A549 (cell line): ENCODE measurements at regions not wholly inside any gene's neighbourhood (a gene's known extent, or its start where the extent isn't known, plus 50 kb on each side); places are given as distances from the start of the nearest gene placed in this dataset.
"Not testable (repeated sequence)": the region's sequence is repeated elsewhere in the genome, so short reads cannot be mapped to it uniquely, and the experiment has no call there.

Source experiments
- ATAC-seq, 2 experiments: fragments of 200-7000 bp in 1 of 2; fragments of >200 bp in 1 of 2; cut with Nextera tagmentation in 1 of 2; cut with Tn5 transposase in 1 of 2; 3 replicates each; pipeline versions ENCODE4 v1.8.0 to v1.9.1; 2018 to 2020; ENCODE audit warnings: mild to moderate bottlenecking in 1 of 2, moderate library complexity in 1 of 2
- CTCF ChIA-PET: fragments of 300-600 bp; sonication (Branson Sonifier 250); formaldehyde crosslinking; extraction: SDS; loops from one replicate; lab custom pipeline; 2021; ENCODE audit warnings: antibody characterized with exemption, inconsistent platforms; lab: Yijun Ruan, JAX
- POLR2A ChIA-PET: fragments of 350-600 bp; formaldehyde crosslinking; extraction: SDS; loops from one replicate; lab custom pipeline; 2021; ENCODE audit warnings: antibody characterized with exemption, inconsistent platforms; lab: Yijun Ruan, JAX
- DNase-seq, 2 experiments: peaks; one replicate each; pipeline versions ENCODE4 v3.0.0 to v3.0.0-alpha.2; 2011 to 2016; ENCODE audit warnings: low read depth in 1 of 2, low spot score in 1 of 2
- FAIRE-seq: peaks from 2 replicates; lab custom pipeline; 2011; peaks lifted over from hg19 to GRCh38; lab: Jason Lieb, UNC
- H3K27ac ChIP-seq, 2 experiments: fragments of >200 bp; sonication (Bioruptor Twin); formaldehyde crosslinking; 3 replicates each; pipeline ENCODE4 v1.5.1; 2016 to 2017
- H3K4me1 ChIP-seq: fragments of >200 bp; sonication (Bioruptor Twin); formaldehyde crosslinking; 3 replicates; pipeline ENCODE4 v1.6.1; 2016
- H3K4me2 ChIP-seq: fragments of >200 bp; sonication (Bioruptor Twin); formaldehyde crosslinking; 3 replicates; pipeline ENCODE4 v1.6.1; 2016
- H3K4me3 ChIP-seq: fragments of >200 bp; sonication (Bioruptor Twin); formaldehyde crosslinking; 3 replicates; pipeline ENCODE4 v1.5.1; 2016
- H3K9me3 ChIP-seq: fragments of >200 bp; sonication (Bioruptor Twin); formaldehyde crosslinking; 3 replicates; pipeline ENCODE4 v1.6.1; 2016
- CBX8 ChIP-seq: fragments of 200-600 bp; sonication (generic); IDR thresholded peaks from 2 replicates; pipeline ENCODE4 v1.6.1; 2016
- CHD2 ChIP-seq: fragments of 150-350 bp; IDR thresholded peaks from 2 replicates; pipeline ENCODE4 v1.6.1; 2014; ENCODE audit warnings: low read length; ENCODE audit not compliant: partially characterized antibody
- EHMT2 ChIP-seq: fragments of 200-600 bp; sonication (generic); IDR thresholded peaks from 2 replicates; pipeline ENCODE4 v1.6.1; 2016; ENCODE audit warnings: antibody characterized with exemption, low read depth, mild to moderate bottlenecking, moderate library complexity
- ESRRA ChIP-seq: fragments of 150-350 bp; IDR thresholded peaks from 2 replicates; pipeline ENCODE4 v1.6.1; 2014; ENCODE audit warnings: mild to moderate bottlenecking, low read length, borderline replicate concordance
- FOSB ChIP-seq: fragments of 250-450 bp; sonication (Bioruptor Pico); IDR thresholded peaks from 2 replicates; pipeline ENCODE4 v1.5.0; 2020; ENCODE audit warnings: mild to moderate bottlenecking, moderate library complexity
- HDAC2 ChIP-seq: fragments of 200-600 bp; sonication (generic); IDR thresholded peaks from 2 replicates; pipeline ENCODE4 v1.6.1; 2016
- HEYL ChIP-seq: fragments of 250-450 bp; sonication (Bioruptor Pico); IDR thresholded peaks from 2 replicates; pipeline ENCODE4 v1.8.0; 2021; ENCODE audit warnings: mild to moderate bottlenecking, moderate library complexity
- HOXA7 ChIP-seq: fragments of 250-450 bp; sonication (Bioruptor Pico); IDR thresholded peaks from 2 replicates; pipeline ENCODE4 v1.5.0; 2020; ENCODE audit warnings: mild to moderate bottlenecking, moderate library complexity
- HOXB13 ChIP-seq: fragments of 250-450 bp; sonication (Bioruptor Pico); IDR thresholded peaks from 2 replicates; pipeline ENCODE4 v1.5.0; 2020; ENCODE audit warnings: low read depth, mild to moderate bottlenecking, moderate library complexity
- KDM1A ChIP-seq: fragments of 200-600 bp; sonication (generic); IDR thresholded peaks from 2 replicates; pipeline ENCODE4 v1.6.1; 2016; ENCODE audit warnings: low read depth, mild to moderate bottlenecking
- MAZ ChIP-seq: fragments of 150-350 bp; IDR thresholded peaks from 2 replicates; pipeline ENCODE4 v1.6.1; 2014; ENCODE audit warnings: antibody characterized with exemption, low read depth, low read length, borderline replicate concordance
- MYC ChIP-seq: IDR thresholded peaks from 2 replicates; pipeline ENCODE4 v1.6.1; 2012; ENCODE audit warnings: mild to moderate bottlenecking, inconsistent platforms, low read length, improper control_type of control experiment, borderline replicate concordance
- NFE2L2 ChIP-seq: fragments of 150-350 bp; conservative IDR thresholded peaks from 2 replicates; pipeline ENCODE4 v1.6.1; 2014; ENCODE audit warnings: low read length
- RAD21 ChIP-seq, 2 experiments: fragments of >200 bp in 1 of 2; sonication (Bioruptor Twin) in 1 of 2; formaldehyde crosslinking in 1 of 2; IDR thresholded peaks in 1 of 2; conservative IDR thresholded peaks in 1 of 2; 2 replicates in 1 of 2; 3 replicates in 1 of 2; pipeline ENCODE4 v1.6.1; 2012 to 2018; ENCODE audit warnings: inconsistent platforms in 1 of 2
- RARB ChIP-seq: fragments of 250-450 bp; sonication (Bioruptor Pico); IDR thresholded peaks from 2 replicates; pipeline ENCODE4 v1.8.0; 2021; ENCODE audit warnings: mild to moderate bottlenecking, moderate library complexity
- RNF2 ChIP-seq: fragments of 200-600 bp; sonication (generic); IDR thresholded peaks from 2 replicates; pipeline ENCODE4 v1.6.1; 2016; ENCODE audit warnings: low read depth, mild to moderate bottlenecking, antibody characterized with exemption, moderate library complexity, borderline replicate concordance
- TFCP2L1 ChIP-seq: fragments of 250-450 bp; sonication (Bioruptor Pico); IDR thresholded peaks from 2 replicates; pipeline ENCODE4 v1.5.0; 2021; ENCODE audit warnings: mild to moderate bottlenecking
- ZFP36 ChIP-seq: fragments of 450-650 bp; IDR thresholded peaks from 2 replicates; pipeline ENCODE4 v1.6.1; 2014; ENCODE audit warnings: borderline replicate concordance; ENCODE audit not compliant: partially characterized antibody
- WGBS: methylation state at CpG from one replicate; pipeline ENCODE4 v1.1.6; 2017; ENCODE audit errors: missing lambda C conversion rate; 5-methylcytosine and 5-hydroxymethylcytosine counted together
- TF ChIP-seq, protein P1 (sequence below): IDR thresholded peaks from 2 replicates; pipeline ENCODE4 v1.6.1; 2012; ENCODE audit warnings: low read depth, borderline replicate concordance
- TF ChIP-seq, protein P2 (sequence below): fragments of >200 bp; sonication (Bioruptor Twin); formaldehyde crosslinking; IDR thresholded peaks from 2 replicates; pipeline ENCODE4 v1.6.1; 2016
- TF ChIP-seq, protein P3 (sequence below): fragments of >200 bp; sonication (Bioruptor Twin); formaldehyde crosslinking; IDR thresholded peaks from 3 replicates; pipeline ENCODE4 v1.6.1; 2016

DNA sequence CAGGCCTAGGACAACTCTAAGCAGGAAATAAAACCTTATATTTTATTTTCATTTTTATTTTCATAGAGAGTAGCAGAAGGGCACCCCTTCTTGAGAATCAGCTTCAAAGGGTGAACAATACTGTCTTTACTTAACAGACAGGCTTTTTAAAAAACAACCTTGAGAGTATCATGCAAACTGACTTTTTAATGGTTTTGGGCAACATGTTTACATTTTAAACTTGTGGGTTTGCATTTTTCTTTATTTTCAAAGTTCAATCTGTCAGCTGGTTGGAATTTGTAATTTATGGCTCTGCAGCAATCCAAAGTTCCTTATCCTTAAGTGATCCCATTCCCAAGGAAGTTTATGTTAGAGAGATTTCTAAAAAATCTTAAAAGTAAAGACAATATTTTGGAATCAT lies 392.3 kb upstream of the ADAMTS5 start:
- Histone ChIP-seq H3K9me3 (no peaks in the 10 kb centered on the region), H3K4me3 (no peak overlapping the region), H3K4me2 (no peak overlapping the region), H3K27ac (no peak overlapping the region), H3K4me1 (no peaks in the 10 kb centered on the region)
- no peak for FAIRE-seq
- ChIA-PET CTCF (interaction anchor here (0.6 kb wide), 1 partner anchor 397 kb away, joined by 4 read pairs; no protein-coding TSS in a partner anchor), POLR2A (no interaction called here)
- TF ChIP-seq HDAC2 = no peak
- no peak for ATAC-seq
- DNase-seq = no peak

DNA sequence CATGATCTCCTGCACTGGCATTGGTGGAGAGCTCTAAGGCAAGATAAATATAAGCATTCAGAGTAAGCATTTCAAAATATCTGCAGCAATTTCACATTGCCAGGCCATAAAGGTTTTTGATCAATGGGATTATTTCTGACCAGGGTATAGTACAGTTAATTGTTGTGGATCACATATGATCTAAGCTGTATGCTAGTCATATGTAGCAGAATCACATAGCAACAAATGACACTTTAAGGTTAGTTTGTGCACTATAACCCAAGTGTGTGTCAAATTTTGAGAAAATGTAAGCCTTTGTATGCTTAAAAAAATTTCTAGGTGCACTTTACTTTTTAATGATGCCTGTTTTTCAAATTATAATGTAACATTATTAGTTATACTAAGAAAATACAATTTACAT lies 386.0 kb upstream of the ADAMTS5 start:
- ChIA-PET CTCF (no interaction called here), POLR2A (no interaction called here)
- FAIRE-seq = no peak
- H3K4me3 ChIP-seq = no peak overlapping the region
- no peaks in the 10 kb centered on the region for H3K9me3 ChIP-seq
- ATAC-seq = no peak
- H3K4me2 ChIP-seq = no peak overlapping the region
- H3K27ac ChIP-seq = no peak overlapping the region
- no peak for DNase-seq
- H3K4me1 ChIP-seq = no peaks in the 10 kb centered on the region
- TF ChIP-seq HOXA7 (CRISPR knock-in tag) (no peak), EHMT2 (no peak)
- TF ChIP-seq, all 56 proteins: peak for 0

DNA sequence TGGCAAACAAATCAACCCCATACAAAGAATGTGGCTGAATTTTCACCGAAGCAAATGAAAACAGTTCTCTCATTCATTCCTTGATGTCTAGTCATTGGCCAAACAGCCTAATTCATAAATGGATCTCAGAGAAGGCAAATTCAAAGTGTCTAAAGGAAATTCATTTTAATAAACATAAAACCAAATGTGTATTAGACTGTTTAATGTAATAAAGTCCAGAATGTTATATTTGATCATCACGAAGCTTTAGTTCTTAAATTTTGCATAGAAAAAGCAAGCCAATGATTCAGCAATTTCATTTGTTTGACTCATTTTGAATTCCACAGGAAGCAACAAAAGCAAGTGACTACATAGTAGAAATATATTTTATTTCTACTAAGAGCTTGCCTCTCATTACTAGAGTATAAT lies 379.2 kb upstream of the ADAMTS5 start:
- Histone ChIP-seq H3K4me1 (no peaks in the 10 kb centered on the region), H3K27ac (no peak overlapping the region), H3K4me2 (no peak overlapping the region), H3K9me3 (no peaks in the 10 kb centered on the region), H3K4me3 (no peak overlapping the region)
- ChIA-PET POLR2A (no interaction called here), CTCF (no interaction called here)
- TF ChIP-seq RNF2 (no peak), KDM1A (no peak), CBX8 (no peak), NFE2L2 (no peak)
- TF ChIP-seq, protein P1, sequence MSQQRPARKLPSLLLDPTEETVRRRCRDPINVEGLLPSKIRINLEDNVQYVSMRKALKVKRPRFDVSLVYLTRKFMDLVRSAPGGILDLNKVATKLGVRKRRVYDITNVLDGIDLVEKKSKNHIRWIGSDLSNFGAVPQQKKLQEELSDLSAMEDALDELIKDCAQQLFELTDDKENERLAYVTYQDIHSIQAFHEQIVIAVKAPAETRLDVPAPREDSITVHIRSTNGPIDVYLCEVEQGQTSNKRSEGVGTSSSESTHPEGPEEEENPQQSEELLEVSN = no peak
- WGBS = 4% methylated on average over 2 of the region's 2 CpGs
- ATAC-seq = no peak
- FAIRE-seq = no peak
- no peak for DNase-seq

DNA sequence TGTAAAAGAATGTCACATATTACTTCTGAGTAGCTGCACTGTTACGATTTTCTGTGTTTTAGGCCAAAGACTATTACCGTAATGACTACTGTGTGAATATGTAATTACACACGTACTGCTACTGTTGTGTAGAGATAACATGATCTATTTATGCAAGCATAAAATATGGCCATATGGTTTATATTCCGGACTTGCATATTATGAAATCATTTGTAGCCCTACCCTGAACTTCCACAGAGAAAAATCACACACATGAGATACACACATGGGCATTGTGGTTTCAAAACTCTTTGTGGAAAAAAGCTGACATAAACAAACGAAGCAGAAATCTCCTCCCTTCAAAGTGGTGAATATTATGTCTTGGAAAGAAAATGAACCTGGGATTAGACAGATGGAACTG lies 373.0 kb upstream of the ADAMTS5 start:
- Histone ChIP-seq H3K4me2 (no peak overlapping the region), H3K4me3 (no peak overlapping the region), H3K4me1 (no peaks in the 10 kb centered on the region), H3K27ac (no peak overlapping the region), H3K9me3 (no peaks in the 10 kb centered on the region)
- ATAC-seq = no peak
- no peak for FAIRE-seq
- ChIA-PET POLR2A (no interaction called here), CTCF (no interaction called here)
- TF ChIP-seq HEYL (no peak), FOSB (CRISPR knock-in tag) (no peak), MYC (no peak), TFCP2L1 (CRISPR knock-in tag) (no peak), RAD21 (conservative IDR thresholded peaks at IDR 0.05 in 1 of 2, IDR thresholded peaks at IDR 0.05 in 1 of 2) (no peak), NFE2L2 (no peak), RARB (CRISPR knock-in tag) (no peak), ZFP36 (no peak), CHD2 (no peak), ESRRA (no peak), MAZ (no peak), HOXB13 (CRISPR knock-in tag) (no peak)
- TF ChIP-seq, protein P2, sequence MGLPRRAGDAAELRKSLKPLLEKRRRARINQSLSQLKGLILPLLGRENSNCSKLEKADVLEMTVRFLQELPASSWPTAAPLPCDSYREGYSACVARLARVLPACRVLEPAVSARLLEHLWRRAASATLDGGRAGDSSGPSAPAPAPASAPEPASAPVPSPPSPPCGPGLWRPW = no peak
- TF ChIP-seq, protein P3, sequence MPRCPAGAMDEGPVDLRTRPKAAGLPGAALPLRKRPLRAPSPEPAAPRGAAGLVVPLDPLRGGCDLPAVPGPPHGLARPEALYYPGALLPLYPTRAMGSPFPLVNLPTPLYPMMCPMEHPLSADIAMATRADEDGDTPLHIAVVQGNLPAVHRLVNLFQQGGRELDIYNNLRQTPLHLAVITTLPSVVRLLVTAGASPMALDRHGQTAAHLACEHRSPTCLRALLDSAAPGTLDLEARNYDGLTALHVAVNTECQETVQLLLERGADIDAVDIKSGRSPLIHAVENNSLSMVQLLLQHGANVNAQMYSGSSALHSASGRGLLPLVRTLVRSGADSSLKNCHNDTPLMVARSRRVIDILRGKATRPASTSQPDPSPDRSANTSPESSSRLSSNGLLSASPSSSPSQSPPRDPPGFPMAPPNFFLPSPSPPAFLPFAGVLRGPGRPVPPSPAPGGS = no peak
- no peak for DNase-seq
- WGBS = 22% methylated on average over 5 of the region's 5 CpGs

DNA sequence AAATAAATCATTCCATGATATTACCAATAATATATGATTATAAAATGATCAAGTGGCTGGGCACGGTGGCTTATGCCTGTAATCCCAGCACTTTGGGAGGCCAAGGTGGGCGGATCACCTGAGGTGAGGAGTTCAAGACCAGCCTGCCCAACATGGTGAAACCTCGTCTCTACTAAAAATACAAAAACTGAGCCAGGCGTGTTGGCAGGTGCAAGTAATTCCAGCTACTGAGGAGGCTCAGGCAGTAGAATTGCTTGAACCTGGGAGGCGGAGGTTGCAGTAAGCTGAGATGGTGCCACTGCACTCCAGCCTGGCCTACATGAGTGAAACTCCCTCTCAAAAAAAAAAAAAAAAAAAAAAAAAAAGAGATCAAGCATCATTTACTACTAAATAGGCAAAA lies 371.1 kb upstream of the ADAMTS5 start:
- FAIRE-seq, ATAC-seq, H3K9me3 ChIP-seq, POLR2A ChIA-PET, H3K4me3 ChIP-seq, DNase-seq, H3K4me2 ChIP-seq, H3K27ac ChIP-seq, H3K4me1 ChIP-seq, CTCF ChIA-PET: not testable (repeated sequence)
- WGBS = 6% methylated on average over 4 of the region's 5 CpGs
